NAMALWA (cell line): ENCODE measurements at regions not wholly inside any gene's neighbourhood (a gene's known extent, or its start where the extent isn't known, plus 50 kb on each side); places are given as distances from the start of the nearest gene placed in this dataset.

ENCODE experiments used
- DNase-seq: peaks from one replicate; pipeline ENCODE4 v3.0.0-alpha.2; 2015; ENCODE audit warnings: low spot score

DNA sequence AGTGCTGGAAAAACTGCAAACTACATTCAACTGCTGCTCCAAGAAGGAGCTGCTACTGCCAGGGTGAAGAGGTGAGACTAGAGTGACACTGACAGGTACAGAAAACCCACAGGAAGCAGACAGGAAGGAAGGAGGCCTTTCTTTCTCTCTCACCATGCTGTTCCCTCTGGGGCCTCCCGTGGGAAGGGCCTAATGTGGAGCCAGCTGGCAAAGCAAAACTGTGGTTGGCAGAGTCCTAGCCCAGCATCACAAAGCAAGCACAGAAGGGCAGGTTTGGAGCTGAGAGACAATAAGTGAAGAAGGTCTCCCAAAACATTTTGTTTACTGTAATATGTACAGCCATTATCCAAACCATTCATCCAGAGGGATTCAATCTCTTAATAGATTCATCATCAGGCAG is 122.5 kb upstream of the MAX start:
- no peak for DNase-seq

DNA sequence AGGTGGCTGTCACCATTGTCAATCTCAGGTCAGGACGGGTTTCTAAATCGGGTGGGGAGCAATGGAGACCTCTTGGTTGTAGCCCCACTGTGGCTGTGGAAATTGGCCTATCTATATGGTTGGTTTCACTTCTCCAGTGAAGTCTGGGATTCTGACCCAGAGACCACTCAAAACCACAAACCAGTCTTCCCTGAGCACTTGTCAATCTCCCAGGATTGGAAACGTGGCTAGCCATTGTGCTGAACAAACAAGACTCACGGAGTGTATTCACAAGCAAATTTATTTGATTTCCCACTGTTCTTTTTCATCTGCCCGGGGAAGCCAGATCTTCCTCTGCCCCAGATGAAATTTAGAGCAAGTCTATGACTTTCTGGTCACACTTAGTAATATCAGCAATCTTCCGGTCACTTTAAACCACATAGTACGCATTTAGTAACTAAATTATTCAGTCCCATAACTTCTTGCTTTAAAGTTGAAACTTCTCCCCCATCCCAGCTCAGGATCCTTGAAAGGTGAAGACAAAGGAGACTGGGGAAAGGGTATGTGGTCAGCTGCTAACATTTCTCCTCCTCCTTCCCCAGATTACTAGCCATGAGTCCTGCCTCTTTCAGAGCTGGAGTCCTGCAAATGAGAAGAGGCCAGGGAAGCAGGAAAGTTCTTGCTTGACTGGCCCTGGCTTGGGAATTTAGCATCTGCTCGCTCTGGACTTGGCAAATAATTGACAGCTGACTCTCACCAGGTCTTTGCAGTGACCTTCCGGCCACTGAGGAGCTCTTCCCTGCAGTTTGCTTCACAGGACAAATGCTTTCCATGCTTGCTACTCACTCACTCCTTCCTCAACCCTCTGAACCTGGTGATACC is 123.2 kb upstream of the MAX start:
- DNase-seq, result no peak

DNA sequence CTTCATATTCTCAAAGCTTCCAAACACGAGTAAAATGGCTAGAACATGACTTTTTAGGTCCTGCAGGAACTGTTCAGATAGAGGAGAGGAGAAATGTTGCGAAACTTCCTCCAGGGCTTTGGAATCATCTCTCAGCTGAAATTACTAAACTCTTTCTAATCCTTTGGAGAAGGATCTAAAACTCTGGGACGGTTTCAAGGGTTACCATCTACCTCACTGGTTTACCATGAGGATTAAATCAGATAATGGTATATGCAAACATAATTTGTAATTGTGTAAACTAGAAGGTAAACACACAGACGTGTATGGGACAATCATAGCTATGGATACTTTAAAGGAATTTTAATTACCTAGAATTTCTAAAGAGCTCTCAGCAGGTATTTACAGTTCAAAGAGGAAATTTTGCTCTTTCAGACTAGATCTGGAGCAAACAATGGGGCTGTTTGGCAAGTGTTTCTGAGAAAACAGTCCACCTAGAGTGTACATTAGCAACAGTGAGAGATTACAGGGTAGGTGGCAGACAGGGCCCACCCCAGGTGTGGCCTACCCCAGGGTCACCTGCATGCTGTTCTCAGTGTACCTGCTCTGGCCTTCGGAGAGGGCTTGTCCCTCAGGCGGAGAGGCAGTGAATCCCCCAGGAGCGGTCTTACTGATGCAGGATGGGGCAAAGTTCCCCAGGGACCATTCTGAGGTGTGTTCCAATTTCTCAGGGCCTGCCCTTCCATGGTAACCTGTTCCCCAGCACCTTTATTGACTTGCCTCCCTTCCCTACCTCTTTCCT is 124.7 kb upstream of the MAX start:
- no peak for DNase-seq

DNA sequence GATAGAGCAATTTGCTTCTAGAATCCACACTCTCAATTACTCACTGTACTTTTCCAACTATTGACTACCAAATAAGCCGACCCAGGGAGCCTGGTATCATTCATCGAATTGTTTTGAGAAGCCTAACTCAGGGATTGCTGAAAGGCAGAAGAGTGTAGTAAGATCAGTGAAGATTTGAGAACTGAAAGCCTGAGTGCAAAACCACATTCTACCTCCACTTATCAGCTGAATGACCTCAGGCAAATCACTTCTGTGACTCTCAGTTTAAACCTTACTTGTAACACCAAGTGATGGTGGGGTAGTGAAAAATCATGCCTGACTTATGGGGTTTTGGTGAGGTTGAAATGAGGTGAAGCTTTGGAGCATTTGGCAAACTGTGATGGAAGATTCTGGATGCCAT is 126.1 kb upstream of the MAX start:
- peak; percentile 54 for DNase-seq

DNA sequence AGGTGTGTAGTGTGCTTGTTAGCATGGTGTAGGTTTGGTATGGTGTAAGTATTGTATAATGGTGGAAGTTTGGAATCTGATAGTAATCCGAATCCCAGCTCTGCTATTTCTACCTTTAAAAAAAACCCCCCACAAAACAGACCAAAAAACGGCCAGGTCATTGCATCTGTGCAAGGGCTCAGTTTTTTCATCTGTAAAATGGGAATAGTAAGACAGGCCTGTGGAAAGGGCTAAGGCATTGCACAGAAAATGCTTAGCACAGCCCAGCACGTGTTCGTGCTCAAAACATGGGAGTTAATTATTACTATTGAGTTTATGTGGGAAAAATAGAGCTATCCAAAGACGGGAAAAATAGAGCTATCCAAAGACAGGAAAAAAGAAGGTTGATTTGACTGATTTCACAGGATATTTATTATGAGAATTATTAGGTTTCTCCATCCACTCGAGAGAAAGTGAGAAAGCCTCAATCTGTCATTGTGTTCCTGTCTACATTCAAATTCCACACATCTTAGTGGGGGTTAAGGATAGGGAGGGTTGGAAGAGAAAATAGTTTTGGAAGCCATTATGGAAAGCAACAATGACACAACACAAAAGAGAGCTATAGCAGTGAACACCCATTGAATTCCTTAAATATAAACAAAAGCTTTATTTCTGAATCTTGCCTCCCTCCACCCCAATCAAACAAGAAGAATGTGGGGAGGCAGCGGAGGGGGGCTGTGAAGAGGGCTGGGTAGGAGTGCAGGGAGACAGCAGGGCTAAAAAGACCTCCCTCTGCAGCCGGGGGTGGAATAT is 126.8 kb upstream of the MAX start:
- DNase-seq, result no peak

DNA sequence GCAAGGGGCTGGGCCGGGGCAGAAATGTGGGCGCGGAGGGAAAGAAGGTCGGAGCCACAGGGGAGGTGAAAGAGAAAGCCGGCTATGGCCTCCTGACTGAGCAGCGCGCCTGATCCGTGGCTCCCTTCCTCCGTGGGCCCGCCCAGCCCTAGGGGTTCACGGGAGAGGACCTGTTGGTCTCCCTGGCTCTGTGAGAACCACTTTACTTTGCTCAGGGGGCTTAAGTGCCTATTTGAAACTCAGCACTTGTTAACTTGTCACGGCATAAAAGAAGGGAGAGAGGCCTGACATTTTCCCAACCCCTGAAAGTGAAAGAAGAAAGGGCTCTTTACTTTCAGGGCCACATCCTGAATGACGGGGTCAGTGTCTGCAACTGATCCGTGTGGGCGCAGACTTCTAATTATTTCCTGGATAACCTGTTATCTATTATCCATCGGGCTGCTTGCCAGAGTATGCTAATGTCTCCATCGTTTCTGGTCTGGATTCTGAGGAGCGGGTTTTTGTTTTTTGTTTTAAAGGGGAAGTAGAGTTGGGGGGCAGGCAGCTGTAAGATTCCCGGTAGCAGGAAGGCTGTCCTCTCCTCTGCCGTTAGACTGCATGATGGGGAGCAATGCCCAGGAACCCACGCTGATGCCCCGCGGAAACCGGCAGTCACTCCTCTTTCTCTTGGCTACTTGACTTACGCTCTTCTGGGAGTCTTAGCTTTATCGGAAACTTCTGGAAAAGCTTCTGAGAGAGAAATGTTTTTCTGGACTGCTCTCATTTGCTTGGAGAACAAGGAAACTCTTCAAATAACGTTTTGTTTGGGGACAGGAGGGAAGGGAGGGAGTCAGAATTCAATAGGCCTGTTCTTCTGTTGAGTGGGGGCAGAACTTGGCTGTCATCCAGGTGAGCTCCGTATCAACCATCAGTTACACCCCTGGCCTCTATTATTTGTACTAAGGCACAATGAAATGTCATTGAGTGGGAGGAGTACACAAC is 127.7 kb upstream of the MAX start:
- DNase-seq, result no peak

DNA sequence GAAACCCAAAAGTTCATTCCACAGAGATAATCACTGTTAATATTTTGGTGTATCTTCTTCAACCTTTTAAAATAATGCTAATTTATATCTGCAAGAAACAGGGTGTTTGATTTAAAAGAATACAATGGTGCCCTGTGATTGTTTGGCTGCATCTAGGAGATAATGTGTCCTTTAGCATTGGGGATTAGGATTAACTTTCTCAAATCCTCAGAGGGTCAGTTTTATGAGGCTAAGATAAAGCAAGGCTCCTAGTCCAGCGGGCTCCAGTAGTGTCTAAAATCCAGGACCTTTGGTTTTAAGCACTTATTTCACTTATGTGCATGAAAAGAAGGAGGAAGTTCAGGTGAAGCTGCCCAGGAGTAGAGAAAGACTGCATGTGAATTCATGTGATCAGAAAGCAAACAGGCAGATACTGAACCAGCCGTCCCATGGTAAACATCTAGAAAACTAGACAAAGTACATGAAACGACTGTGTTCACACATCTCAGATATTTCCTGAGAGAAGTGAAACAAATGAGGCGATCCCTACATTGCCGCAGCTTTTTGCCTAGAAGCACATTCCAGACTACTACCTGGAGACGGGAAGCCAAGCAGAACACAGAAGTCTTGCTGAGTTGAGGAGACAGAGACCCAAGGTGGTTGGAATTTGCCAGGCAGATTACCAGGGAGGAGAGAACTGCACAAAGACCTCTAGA is 129.1 kb upstream of the MAX start:
- DNase-seq, result no peak

DNA sequence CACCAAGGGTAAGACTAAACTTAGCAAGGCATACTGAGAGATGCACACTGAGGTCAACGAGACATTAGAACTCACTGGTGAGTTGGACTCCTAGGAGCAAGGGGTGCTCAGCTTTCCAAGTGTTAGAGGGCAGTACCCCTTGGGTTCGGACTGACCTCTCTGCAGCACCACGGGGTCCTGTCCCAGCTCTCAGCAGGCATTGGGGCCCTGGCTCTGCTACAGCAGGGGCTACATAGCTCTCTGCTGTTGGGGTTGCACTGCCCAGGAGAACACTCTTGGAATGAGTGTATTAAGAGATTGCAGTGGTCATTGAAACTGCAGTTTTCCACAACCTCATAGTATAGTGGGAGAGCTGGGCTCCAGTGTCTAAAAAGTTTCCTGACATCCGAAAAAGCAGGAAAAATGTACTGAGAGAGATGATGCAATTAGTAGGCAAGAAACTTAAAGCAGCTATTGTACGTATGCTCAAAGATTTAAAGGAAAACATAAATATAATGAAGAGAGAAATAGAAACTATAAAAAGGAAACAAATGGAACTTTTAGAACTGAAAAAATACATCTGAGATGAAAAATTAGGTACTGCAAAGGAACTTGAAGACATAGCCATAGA is 132.5 kb upstream of the MAX start:
- DNase-seq, result no peak

DNA sequence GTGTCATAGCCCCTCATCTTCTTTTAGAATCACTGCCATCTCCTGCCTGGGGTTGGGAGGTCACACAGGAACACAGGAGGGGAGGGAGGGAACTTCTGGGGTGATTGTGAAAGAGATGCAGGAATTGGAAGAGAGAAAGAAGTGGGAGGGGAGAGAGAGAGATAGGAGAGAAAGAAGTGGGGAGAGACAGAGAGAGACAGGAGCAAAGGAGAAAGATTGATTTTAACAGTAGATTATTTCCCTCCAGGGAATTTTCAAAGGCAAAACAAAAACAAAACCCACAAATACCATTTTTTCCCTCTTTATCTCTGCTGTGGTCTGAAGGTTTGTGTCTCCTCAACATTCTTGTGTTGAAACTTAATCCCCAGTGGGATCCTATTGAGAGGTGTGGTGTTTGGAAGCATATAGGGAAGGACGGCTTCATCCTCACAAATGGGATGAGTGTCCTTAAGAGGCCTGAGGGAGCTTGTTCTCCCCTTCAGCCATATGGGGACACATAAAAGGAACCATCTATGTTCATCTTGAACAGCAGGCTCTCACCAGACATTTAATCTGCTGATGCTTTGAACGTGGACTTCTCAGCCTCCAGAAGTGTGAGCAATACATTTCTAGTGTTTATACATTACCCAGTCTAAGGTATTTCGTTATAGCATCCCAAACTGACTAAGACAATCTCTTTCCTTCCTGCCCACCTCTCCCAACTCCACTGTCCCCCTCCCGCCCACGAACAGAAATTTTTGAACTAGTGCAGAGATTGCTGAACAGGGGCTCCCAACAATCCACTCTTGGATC is 134.9 kb upstream of the MAX start:
- no peak for DNase-seq

DNA sequence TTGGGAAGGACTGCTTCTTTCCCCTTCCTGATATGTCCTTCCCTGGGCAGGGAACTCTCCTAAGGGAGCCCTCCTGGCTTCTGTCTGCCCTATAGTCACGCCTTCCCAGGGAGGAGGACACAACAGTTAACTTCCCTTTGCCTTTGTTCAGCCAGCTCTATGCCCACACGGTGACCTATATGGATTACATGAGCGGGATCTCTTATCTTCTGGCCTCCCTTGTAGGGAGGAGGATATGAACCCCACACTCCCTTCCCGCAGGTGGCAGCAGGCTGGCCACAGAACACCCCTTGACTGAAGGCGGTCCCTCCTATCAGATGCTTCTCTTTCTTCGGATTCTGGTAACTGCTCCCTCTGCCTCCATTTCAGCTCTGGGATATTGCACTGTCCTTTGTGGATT is 135.6 kb upstream of the MAX start:
- no peak for DNase-seq

DNA sequence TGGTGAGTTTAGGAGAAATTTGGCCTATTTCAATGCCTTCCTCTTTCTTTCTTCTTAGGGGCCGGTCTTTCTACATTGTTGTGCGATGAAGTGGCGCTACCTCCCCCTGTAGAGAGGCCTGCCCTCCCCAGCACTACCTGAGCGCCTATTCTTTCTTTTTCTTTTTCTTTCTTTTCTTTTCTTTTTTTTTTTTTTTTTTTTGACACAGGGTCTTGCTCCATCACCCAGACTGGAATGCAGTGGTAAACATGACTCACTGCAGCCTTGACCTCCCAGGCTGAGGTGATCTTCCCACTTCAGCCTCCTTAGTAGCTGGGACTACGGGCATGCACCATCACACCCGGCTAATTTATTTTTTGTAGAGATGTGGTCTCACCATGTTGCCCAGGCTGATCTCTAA is 136.1 kb upstream of the MAX start:
- no peak for DNase-seq

DNA sequence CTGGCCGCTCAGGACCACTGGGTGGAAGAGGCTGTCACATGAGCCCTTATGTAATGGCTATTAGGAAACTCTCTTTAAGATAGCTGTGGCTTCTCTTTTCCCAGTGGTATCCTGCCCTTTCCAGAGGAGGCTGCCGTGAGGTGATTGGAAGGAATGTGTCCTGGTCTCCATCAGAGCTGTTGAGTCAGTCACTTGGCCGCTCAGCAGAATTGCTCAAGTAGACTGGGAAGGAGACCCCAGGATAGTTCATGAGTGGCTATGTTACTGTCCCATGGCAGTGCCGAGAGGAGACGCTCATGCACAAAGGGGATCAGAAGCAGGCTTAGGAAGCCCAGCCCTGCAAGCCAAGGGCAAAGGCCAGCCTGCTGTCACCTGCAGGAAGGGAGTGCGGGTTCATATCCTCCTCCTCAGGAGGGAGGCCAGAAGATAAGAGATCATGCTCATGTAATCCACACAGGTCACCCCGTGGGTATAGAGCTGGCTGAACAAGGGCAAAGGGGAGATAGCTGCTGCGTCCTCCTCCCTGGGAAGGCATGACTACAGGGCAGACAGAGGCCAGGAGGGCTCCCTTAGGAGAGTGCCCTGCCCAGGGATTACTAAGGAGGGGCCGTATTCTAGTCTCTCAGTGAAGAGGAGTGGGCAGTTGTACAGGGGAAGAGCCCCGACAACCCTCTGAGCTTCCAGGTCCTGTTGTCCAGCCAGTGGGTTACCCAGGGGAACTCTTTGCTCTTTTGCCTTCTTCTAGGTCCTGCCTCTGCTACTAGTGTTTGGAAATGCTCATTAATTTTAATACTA is 137.0 kb upstream of the MAX start:
- DNase-seq, result no peak

DNA sequence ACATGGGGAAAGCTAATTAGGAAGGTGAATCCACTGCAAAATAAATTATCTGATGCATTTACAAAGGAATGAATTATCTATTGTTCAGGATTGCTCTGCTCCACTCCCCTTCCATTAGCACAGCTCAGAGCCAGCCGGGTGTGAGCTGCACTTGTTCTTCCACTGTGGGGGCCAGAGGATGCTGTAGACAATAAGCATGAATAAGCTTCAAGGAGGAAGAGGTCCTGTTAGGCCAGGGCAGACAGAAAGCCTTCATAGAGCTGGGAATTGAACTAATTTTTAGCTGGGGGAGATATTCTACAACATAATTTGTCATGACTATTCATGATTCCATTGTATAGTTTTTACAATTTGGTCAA is 137.6 kb upstream of the MAX start:
- no peak for DNase-seq

DNA sequence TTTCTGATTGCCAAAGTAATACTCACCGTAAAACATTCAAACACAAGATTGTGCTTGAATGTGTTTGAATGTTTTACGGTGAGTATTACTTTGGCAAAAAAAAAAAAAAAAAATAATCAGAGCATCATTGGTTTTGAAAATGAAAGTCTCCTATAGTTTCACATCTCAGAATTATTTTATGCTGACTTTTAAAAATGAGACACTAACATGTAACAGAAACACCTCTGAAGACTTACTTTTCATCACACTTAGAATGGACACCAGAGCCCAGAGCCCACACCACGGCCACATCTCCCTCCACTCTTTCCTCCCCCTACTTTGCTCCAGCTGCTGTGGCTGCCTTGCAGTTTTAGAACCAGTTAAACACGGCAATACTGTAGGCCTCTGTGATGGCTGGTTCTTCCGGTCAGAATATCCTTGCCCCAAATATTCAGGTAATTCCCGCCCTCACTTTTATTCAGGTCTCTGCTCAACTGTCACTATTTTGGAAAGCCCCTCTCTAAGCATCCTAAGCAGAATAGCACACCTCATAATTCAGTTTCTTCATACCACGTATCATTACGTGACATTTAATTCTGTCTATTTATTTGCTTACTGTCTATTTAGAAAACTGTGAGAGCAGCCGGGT is 138.9 kb upstream of the MAX start:
- no peak for DNase-seq

DNA sequence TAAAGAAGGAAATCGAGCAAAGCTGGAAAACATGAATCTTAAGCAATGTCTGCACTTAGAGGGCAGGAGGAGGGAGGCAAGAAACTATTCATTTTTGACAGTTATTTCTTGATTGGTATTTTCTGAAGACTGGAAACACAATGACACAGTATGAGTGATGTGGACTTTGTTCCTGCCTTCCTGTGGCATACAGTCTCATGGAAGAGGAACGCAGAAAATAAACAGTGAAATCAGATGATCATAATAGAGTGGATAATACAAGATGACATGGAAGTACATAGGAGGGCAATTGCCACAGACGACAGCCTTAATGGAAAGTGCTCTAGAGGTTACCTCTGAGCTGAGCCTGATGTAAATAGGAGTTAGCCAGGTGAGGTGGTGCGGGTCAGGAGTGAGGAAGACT is 140.4 kb upstream of the MAX start:
- DNase-seq, result no peak

DNA sequence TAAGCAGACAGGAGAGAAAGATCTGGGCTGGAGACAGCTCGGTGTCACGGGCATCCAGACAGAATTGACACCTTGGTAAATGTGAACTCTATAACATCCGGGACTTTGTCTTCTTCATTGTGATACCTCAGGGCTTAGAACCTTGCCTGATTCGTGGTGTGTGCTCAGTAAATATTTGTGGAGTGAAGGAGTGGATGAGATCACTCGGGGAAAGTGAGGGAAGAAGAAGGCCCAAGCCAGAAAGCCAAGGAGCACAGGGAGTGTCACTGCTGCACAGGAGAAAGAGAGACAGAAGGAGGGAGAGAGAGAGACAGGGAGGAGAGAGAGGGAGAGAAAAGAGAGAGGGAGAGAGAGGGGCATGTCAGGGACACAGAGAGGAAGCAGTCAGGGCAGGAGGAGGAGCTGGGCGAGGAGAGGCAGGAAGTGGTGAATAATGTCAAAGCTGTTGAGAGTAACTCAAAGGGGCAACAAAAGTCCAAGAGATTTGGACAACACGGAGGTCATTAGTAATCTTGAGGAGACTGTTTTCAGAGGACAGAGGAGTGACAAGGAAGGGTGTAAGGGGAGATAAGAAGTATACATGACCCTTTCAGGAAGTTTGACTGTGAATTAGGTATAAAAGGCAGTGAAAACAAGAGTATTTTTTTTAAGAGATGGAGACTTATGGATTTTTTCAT is 141.6 kb upstream of the MAX start:
- no peak for DNase-seq

DNA sequence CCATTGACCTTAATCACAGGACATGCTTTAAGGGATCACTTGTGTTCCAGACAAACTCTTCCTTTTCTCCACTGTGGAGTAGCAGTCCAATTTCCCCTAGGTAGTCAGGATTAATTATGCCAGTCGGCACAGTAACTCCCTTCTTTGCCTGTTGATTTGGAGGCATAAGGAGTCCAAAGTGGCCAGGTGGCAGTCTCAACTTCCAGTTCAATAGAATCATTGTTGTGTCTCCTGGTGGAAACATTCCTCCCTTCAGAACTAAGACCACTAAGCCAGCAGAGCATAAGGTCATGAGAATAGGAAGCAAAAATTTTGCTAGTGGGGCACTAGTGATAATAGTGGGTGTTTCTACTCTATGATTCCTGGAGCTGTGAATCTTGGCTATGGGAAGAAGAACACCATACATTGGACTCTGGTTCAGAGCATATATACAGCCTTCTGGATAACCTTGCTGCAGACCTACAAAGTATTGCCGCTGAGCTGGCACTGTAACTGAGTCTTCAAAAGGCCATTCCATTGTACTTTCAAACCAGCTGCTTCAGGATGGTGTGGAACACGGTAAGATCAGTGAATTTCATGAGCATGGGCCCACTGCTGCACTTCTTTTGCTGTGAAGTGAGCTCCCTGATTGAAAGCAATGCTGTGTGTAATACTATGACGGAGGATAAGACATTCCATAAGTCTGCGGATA is 147.3 kb upstream of the MAX start:
- no peak for DNase-seq
